ENCODE measurements at regions not wholly inside any gene's neighbourhood (a gene's known extent, or its start where the extent isn't known, plus 50 kb on each side); places are given as distances from the start of the nearest gene placed in this dataset.
"Not testable (repeated sequence)": the region's sequence is repeated elsewhere in the genome, so short reads cannot be mapped to it uniquely, and the experiment has no call there.

- no peak for DNase-seq
Observed at GRCh38 chr5:60546207-60546606, 153.8 kb downstream of the DEPDC1B start.

GRCh38 chr5:60545551-60545950 lies 154.4 kb downstream of the DEPDC1B start:
- no peak for DNase-seq

- no peak for DNase-seq
Observed at GRCh38 chr5:60544142-60544541, 155.8 kb downstream of the DEPDC1B start.

GRCh38 chr5:60541980-60542379 lies 158.0 kb downstream of the DEPDC1B start:
- no peak for DNase-seq

GRCh38 chr5:60540856-60541805 lies 158.8 kb downstream of the DEPDC1B start:
- no peak for DNase-seq

GRCh38 chr5:60538955-60539866 lies 160.8 kb downstream of the DEPDC1B start:
- no peak for DNase-seq

- DNase-seq = no peak
Observed at GRCh38 chr5:60538426-60538825, 161.5 kb downstream of the DEPDC1B start.

- DNase-seq = no peak
Observed at GRCh38 chr5:60535951-60536350, 164.0 kb downstream of the DEPDC1B start.

GRCh38 chr5:60535198-60535597 lies 164.8 kb downstream of the DEPDC1B start:
- DNase-seq = no peak

GRCh38 chr5:60533789-60534188 lies 166.2 kb downstream of the DEPDC1B start:
- no peak for DNase-seq

GRCh38 chr5:60532796-60533195 lies 167.2 kb downstream of the DEPDC1B start:
- DNase-seq = not testable (repeated sequence)

GRCh38 chr5:60530144-60530848 lies 169.7 kb downstream of the DEPDC1B start:
- not testable (repeated sequence) for DNase-seq

GRCh38 chr5:60529001-60529400 lies 171.0 kb downstream of the DEPDC1B start:
- no peak for DNase-seq

- no peak for DNase-seq
Observed at GRCh38 chr5:60527072-60527471, 172.9 kb downstream of the DEPDC1B start.

GRCh38 chr5:60526336-60526875 lies 173.6 kb downstream of the DEPDC1B start:
- DNase-seq = no peak

- peak; percentile 30 for DNase-seq
Observed at GRCh38 chr5:60522292-60522905, 177.6 kb downstream of the DEPDC1B start.

GRCh38 chr5:60521376-60522291 lies 178.3 kb downstream of the DEPDC1B start:
- no peak for DNase-seq

- no peak for DNase-seq
Observed at GRCh38 chr5:60520451-60521227, 179.3 kb downstream of the DEPDC1B start.

GRCh38 chr5:60519372-60519771 lies 180.6 kb downstream of the DEPDC1B start:
- DNase-seq = no peak

GRCh38 chr5:60517850-60518249 lies 182.1 kb downstream of the DEPDC1B start:
- DNase-seq = no peak

Measured in GDM1 (cell line).